ENCODE measurements at regions not wholly inside any gene's neighbourhood (a gene's known extent, or its start where the extent isn't known, plus 50 kb on each side); places are given as distances from the start of the nearest gene placed in this dataset.

DNA sequence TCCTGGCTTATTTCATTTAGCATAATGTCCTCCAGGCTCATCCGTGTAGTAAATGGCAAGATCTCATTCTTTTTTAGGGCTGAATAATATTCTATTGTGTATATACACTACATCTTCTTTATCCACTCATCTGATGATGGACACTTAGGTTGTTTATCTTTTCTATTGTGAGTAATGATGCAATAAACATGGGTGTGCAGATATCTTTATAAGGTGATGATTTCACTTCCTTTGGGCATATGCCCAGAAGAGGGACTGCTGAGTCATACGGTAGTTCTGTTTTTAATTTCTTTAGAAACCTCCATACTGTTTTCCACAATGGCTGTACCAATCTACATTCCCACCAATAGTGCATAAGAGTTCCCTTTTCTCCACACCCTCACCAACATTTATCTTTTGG lies 317.6 kb upstream of the CNKSR2 start:
- no TSS peak for BruUV-seq (replicated peaks)
- H4K20me1 ChIP-seq (ENCODE audit: insufficient read depth) = no peaks in the 10 kb centered on the region
- no peak overlapping the region for H3K4me2 ChIP-seq
- TF ChIP-seq CTCF (conservative IDR thresholded peaks at IDR 0.05) (no peak), EZH2 (IDR thresholded peaks at IDR 0.05; ENCODE audit: low read depth) (no peak)
- no peaks in the 10 kb centered on the region for H3K9me3 ChIP-seq (ENCODE audit: insufficient read depth, low read depth)
- CTCF ChIA-PET = no interaction called here
- POLR2A ChIA-PET (ENCODE audit: unreplicated experiment) = no interaction called here
- H3K36me3 ChIP-seq (ENCODE audit: low read depth) = no peaks in the 10 kb centered on the region
- intact Hi-C loops (cut with micrococcal nuclease; ENCODE audit: unreplicated experiment) = no loop called here
- no peaks in the 10 kb centered on the region for H3K4me1 ChIP-seq (replicated peaks; ENCODE audit: insufficient read depth)
- no peak for DNase-seq
- no peak overlapping the region for H3K4me3 ChIP-seq
- no peaks in the 10 kb centered on the region for H3K9me2 ChIP-seq (ENCODE audit: insufficient read depth)
- no peaks in the 10 kb centered on the region for H3F3A ChIP-seq (ENCODE audit: insufficient read depth, low read depth)
- no peak overlapping the region for H3K27ac ChIP-seq
- no peaks in the 10 kb centered on the region for H3K79me2 ChIP-seq (ENCODE audit: low read depth)
- H3K27me3 ChIP-seq (ENCODE audit: insufficient read depth, low read depth) = no peaks in the 10 kb centered on the region
- no peak overlapping the region for H2AFZ ChIP-seq

DNA sequence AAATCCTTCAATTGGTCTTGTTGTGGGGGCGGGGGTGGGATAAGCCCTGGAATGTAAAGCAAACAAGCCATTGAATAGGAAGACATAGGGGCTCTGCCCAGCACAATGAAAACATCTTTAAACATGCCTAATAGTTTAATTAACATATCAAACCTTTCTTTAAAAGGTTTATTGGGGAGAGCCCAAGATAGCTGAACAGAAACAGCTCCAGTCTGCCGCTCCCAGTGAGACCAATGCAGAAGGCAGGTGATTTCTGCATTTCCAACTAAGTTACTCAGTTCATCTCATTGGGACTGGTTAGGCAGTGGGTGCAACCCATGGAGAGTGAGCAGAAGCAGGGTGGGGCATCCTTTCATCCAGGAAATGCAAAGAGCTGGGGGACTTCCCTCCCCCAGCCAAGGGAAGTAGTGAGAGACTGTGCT lies 327.2 kb upstream of the CNKSR2 start:
- Histone ChIP-seq H3K9me3 (ENCODE audit: insufficient read depth, low read depth) (no peaks in the 10 kb centered on the region), H4K20me1 (ENCODE audit: insufficient read depth) (no peaks in the 10 kb centered on the region), H3K4me2 (no peak overlapping the region), H3K36me3 (ENCODE audit: low read depth) (no peaks in the 10 kb centered on the region), H3K9me2 (ENCODE audit: insufficient read depth) (no peaks in the 10 kb centered on the region), H3K4me1 (replicated peaks; ENCODE audit: insufficient read depth) (no peaks in the 10 kb centered on the region), H3K27ac (no peak overlapping the region), H3F3A (ENCODE audit: insufficient read depth, low read depth) (no peaks in the 10 kb centered on the region), H3K79me2 (ENCODE audit: low read depth) (no peaks in the 10 kb centered on the region), H3K27me3 (ENCODE audit: insufficient read depth, low read depth) (no peaks in the 10 kb centered on the region), H2AFZ (no peak overlapping the region), H3K4me3 (no peak overlapping the region)
- ChIA-PET CTCF (no interaction called here), POLR2A (ENCODE audit: unreplicated experiment) (no interaction called here)
- no peak for DNase-seq
- no peak for TF ChIP-seq CTCF (conservative IDR thresholded peaks at IDR 0.05)
- TF ChIP-seq EZH2 (IDR thresholded peaks at IDR 0.05; ENCODE audit: low read depth) = no peak
- BruUV-seq (replicated peaks) = no TSS peak
- intact Hi-C loops (cut with micrococcal nuclease; ENCODE audit: unreplicated experiment) = no loop called here

DNA sequence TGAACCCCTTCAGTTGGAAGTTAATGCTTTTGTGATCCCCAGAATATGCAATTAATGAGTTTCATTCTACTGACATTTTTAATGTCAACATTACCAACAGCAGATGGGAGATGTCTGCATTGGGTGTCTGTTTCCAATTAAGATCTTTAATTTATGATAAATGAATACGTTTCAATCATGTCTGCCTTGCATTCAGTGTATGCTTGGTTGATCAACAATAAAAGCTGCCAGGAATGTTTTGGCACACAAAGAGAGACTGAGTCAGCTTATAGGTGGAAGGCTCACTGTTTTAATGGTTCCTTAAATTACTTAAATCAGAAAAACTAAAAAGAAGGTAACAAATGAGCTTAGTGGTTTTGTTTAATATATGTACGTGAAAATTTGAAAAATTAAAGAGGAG lies 359.9 kb upstream of the CNKSR2 start:
- ChIA-PET CTCF (no interaction called here), POLR2A (ENCODE audit: unreplicated experiment) (no interaction called here)
- Histone ChIP-seq H3K9me2 (ENCODE audit: insufficient read depth) (no peaks in the 10 kb centered on the region), H4K20me1 (ENCODE audit: insufficient read depth) (no peaks in the 10 kb centered on the region), H3K9me3 (ENCODE audit: insufficient read depth, low read depth) (no peaks in the 10 kb centered on the region), H3K4me1 (replicated peaks; ENCODE audit: insufficient read depth) (no peaks in the 10 kb centered on the region), H2AFZ (no peak overlapping the region), H3K27me3 (ENCODE audit: insufficient read depth, low read depth) (no peaks in the 10 kb centered on the region), H3K4me2 (no peak overlapping the region), H3K4me3 (no peak overlapping the region), H3K36me3 (ENCODE audit: low read depth) (no peaks in the 10 kb centered on the region), H3K79me2 (ENCODE audit: low read depth) (no peaks in the 10 kb centered on the region), H3K27ac (no peak overlapping the region), H3F3A (ENCODE audit: insufficient read depth, low read depth) (no peaks in the 10 kb centered on the region)
- no TSS peak for BruUV-seq (replicated peaks)
- intact Hi-C loops (cut with micrococcal nuclease; ENCODE audit: unreplicated experiment) = no loop called here
- no peak for DNase-seq
- TF ChIP-seq EZH2 (IDR thresholded peaks at IDR 0.05; ENCODE audit: low read depth) (no peak), CTCF (conservative IDR thresholded peaks at IDR 0.05) (no peak)

Measured in PC-9 (cell line).